ENCODE measurements at regions not wholly inside any gene's neighbourhood (a gene's known extent, or its start where the extent isn't known, plus 50 kb on each side); places are given as distances from the start of the nearest gene placed in this dataset.

DNA sequence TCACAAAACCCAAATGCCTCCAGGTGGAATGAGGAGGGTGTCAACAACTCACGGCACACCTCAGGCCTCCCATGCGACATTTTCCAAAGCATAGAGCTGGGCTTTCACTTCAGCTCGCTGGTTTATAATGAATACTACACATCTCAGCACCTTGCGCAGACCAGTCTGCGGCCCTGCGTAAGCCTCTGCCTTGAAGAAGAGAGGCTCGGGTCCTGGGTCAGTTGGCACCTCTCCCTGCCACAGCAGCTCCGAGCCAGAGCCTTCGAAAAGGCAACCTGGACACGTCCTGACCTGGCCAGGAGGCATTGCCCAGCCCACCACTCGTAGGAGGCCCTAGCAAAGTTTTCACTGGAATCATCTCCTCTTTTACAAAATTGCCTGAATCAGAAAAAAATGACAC, 183.0 kb upstream of the AFDN start:
- TF ChIP-seq TAF1 (IDR thresholded peaks at IDR 0.05; ENCODE audit: low read depth) (no peak), YY1 (IDR thresholded peaks at IDR 0.05; ENCODE audit: low read depth) (no peak)
